BLaER1 treated with 17β-estradiol and CSF1 and Interleukin-3, amounts not matched to agents 10 nM and 100 nM (cell line): ENCODE measurements at regions not wholly inside any gene's neighbourhood (a gene's known extent, or its start where the extent isn't known, plus 50 kb on each side); places are given as distances from the start of the nearest gene placed in this dataset.

Source experiments
- H3K27ac ChIP-seq, 11 experiments: shearing (Covaris generic); formaldehyde crosslinking; 2 replicates each; pipeline ENCODE4 v1.8.1; 2022
- H3K27me3 ChIP-seq, 11 experiments: shearing (Covaris generic); formaldehyde crosslinking; 2 replicates each; pipeline ENCODE4 v1.8.1; 2022
- H3K36me3 ChIP-seq, 11 experiments: shearing (Covaris generic); formaldehyde crosslinking; 2 replicates each; pipeline ENCODE4 v1.8.1; 2022
- H3K4me1 ChIP-seq, 10 experiments: shearing (Covaris generic); formaldehyde crosslinking; 2 replicates each; pipeline ENCODE4 v1.8.1; 2022
- H3K4me2 ChIP-seq, 11 experiments: shearing (Covaris generic); formaldehyde crosslinking; 2 replicates each; pipeline ENCODE4 v1.8.1; 2022
- H3K4me3 ChIP-seq, 10 experiments: shearing (Covaris generic); formaldehyde crosslinking; 2 replicates each; pipeline ENCODE4 v1.8.1; 2022
- H3K9ac ChIP-seq, 11 experiments: shearing (Covaris generic); formaldehyde crosslinking; 2 replicates each; pipeline ENCODE4 v1.8.1; 2022
- H3K9me3 ChIP-seq, 11 experiments: shearing (Covaris generic); formaldehyde crosslinking; replicated peaks in 1 of 11; 2 replicates each; pipeline ENCODE4 v1.8.1; 2022
- H4K20me1 ChIP-seq, 11 experiments: shearing (Covaris generic); formaldehyde crosslinking; 2 replicates each; pipeline ENCODE4 v1.8.1; 2022
- Cebpa-rat ChIP-seq, 11 experiments: shearing (Covaris generic); IDR thresholded peaks; 2 replicates each; pipeline ENCODE4 v1.8.1; 2022

- Histone ChIP-seq H3K27me3 (no peaks in the 10 kb centered on the region), H3K9ac (no peak overlapping the region), H4K20me1 (no peaks in the 10 kb centered on the region), H3K4me2 (no peak overlapping the region), H3K27ac (no peak overlapping the region), H3K4me3 (no peak overlapping the region), H3K36me3 (no peaks in the 10 kb centered on the region; a peak in 1 of 22 replicates), H3K9me3 (peaks cover 7 to 35% (median 14%) of the 10 kb centered on the region in 11 experiments; a peak in 18 of 22 replicates), H3K4me1 (no peaks in the 10 kb centered on the region)
- no peak for TF ChIP-seq Cebpa-rat (IDR thresholded peaks at IDR 0.05)
Measured at GRCh38 chr4:128403586-128403985, 116.0 kb upstream of the PGRMC2 start.

GRCh38 chr4:128394778-128395177 is 107.2 kb upstream of the PGRMC2 start:
- no peak overlapping the region for H3K27ac ChIP-seq
- H3K4me2 ChIP-seq = no peak overlapping the region
- TF ChIP-seq Cebpa-rat (IDR thresholded peaks at IDR 0.05) = no peak
- H3K4me3 ChIP-seq = no peak overlapping the region
- H3K9ac ChIP-seq = no peak overlapping the region
- peaks cover 0 to 5% (median 0%) of the 10 kb centered on the region in 11 experiments; a peak in 1 of 22 replicates for H3K9me3 ChIP-seq
- no peaks in the 10 kb centered on the region for H3K27me3 ChIP-seq
- peaks cover 0 to 5% (median 0%) of the 10 kb centered on the region in 10 experiments; a peak in 2 of 20 replicates for H3K4me1 ChIP-seq
- no peaks in the 10 kb centered on the region for H3K36me3 ChIP-seq
- H4K20me1 ChIP-seq = no peaks in the 10 kb centered on the region

GRCh38 chr4:128393101-128393704 is 105.6 kb upstream of the PGRMC2 start:
- Histone ChIP-seq H4K20me1 (no peaks in the 10 kb centered on the region), H3K4me2 (no peak overlapping the region), H3K36me3 (no peaks in the 10 kb centered on the region), H3K9me3 (peaks cover 0 to 5% (median 0%) of the 10 kb centered on the region in 11 experiments; a peak in 1 of 22 replicates), H3K4me1 (peaks cover 0 to 5% (median 0%) of the 10 kb centered on the region in 10 experiments; a peak in 2 of 20 replicates), H3K27me3 (no peaks in the 10 kb centered on the region), H3K9ac (no peak overlapping the region), H3K27ac (no peak overlapping the region), H3K4me3 (no peak overlapping the region)
- TF ChIP-seq Cebpa-rat (IDR thresholded peaks at IDR 0.05) = no peak

GRCh38 chr4:128390475-128390996 is 102.9 kb upstream of the PGRMC2 start:
- H3K9me3 ChIP-seq = no peaks in the 10 kb centered on the region
- no peak overlapping the region for H3K9ac ChIP-seq
- no peak overlapping the region for H3K27ac ChIP-seq
- TF ChIP-seq Cebpa-rat (IDR thresholded peaks at IDR 0.05) = no peak
- peaks cover 0 to 19% (median 0%) of the 10 kb centered on the region in 10 experiments; a peak in 6 of 20 replicates for H3K4me1 ChIP-seq
- H3K36me3 ChIP-seq = no peaks in the 10 kb centered on the region
- no peaks in the 10 kb centered on the region for H3K27me3 ChIP-seq
- H3K4me2 ChIP-seq = no peak overlapping the region
- H3K4me3 ChIP-seq = no peak overlapping the region
- no peaks in the 10 kb centered on the region for H4K20me1 ChIP-seq

GRCh38 chr4:128388796-128389195 is 101.2 kb upstream of the PGRMC2 start:
- Histone ChIP-seq H3K4me2 (no peak overlapping the region), H3K9me3 (no peaks in the 10 kb centered on the region), H3K27ac (no peak overlapping the region), H3K36me3 (no peaks in the 10 kb centered on the region), H4K20me1 (no peaks in the 10 kb centered on the region), H3K27me3 (no peaks in the 10 kb centered on the region), H3K4me1 (peaks cover 0 to 19% (median 0%) of the 10 kb centered on the region in 10 experiments; a peak in 6 of 20 replicates), H3K4me3 (no peak overlapping the region), H3K9ac (no peak overlapping the region)
- TF ChIP-seq Cebpa-rat (IDR thresholded peaks at IDR 0.05) = no peak

GRCh38 chr4:128388352-128388630 is 100.7 kb upstream of the PGRMC2 start:
- H3K27me3 ChIP-seq = no peaks in the 10 kb centered on the region
- no peaks in the 10 kb centered on the region for H3K9me3 ChIP-seq
- no peak overlapping the region for H3K4me2 ChIP-seq
- no peak for TF ChIP-seq Cebpa-rat (IDR thresholded peaks at IDR 0.05)
- H3K9ac ChIP-seq = no peak overlapping the region
- H4K20me1 ChIP-seq = no peaks in the 10 kb centered on the region
- H3K27ac ChIP-seq = no peak overlapping the region
- no peak overlapping the region for H3K4me3 ChIP-seq
- H3K36me3 ChIP-seq = no peaks in the 10 kb centered on the region
- H3K4me1 ChIP-seq = peaks cover 0 to 17% (median 0%) of the 10 kb centered on the region in 10 experiments; a peak in 6 of 20 replicates

- Histone ChIP-seq H3K36me3 (no peaks in the 10 kb centered on the region), H3K27ac (no peak overlapping the region), H3K27me3 (no peaks in the 10 kb centered on the region), H3K4me2 (no peak overlapping the region; a peak in 1 of 22 replicates), H4K20me1 (no peaks in the 10 kb centered on the region), H3K9ac (no peak overlapping the region), H3K4me1 (peaks cover 0 to 14% (median 0%) of the 10 kb centered on the region in 10 experiments; a peak in 6 of 20 replicates), H3K4me3 (no peak overlapping the region), H3K9me3 (no peaks in the 10 kb centered on the region)
- TF ChIP-seq Cebpa-rat (IDR thresholded peaks at IDR 0.05) = no peak
Measured at GRCh38 chr4:128387600-128388351, 100.2 kb upstream of the PGRMC2 start.

GRCh38 chr4:128386761-128387599 is 99.4 kb upstream of the PGRMC2 start:
- Histone ChIP-seq H3K27me3 (no peaks in the 10 kb centered on the region), H3K4me2 (peak overlapping the region in 3 of 11 experiments; percentile 2 to 15 (median 13); a peak in 3 of 22 replicates), H3K9ac (no peak overlapping the region), H4K20me1 (no peaks in the 10 kb centered on the region), H3K36me3 (no peaks in the 10 kb centered on the region), H3K4me3 (no peak overlapping the region), H3K9me3 (no peaks in the 10 kb centered on the region), H3K4me1 (peaks cover 0 to 14% (median 0%) of the 10 kb centered on the region in 10 experiments; a peak in 6 of 20 replicates), H3K27ac (no peak overlapping the region)
- no peak for TF ChIP-seq Cebpa-rat (IDR thresholded peaks at IDR 0.05)
